Left hindlimb (tissue), 1 donor: ENCODE measurements at regions not wholly inside any gene's neighbourhood (a gene's known extent, or its start where the extent isn't known, plus 50 kb on each side); places are given as distances from the start of the nearest gene placed in this dataset.
A peak's percentile ranks its signal among the peaks of the same experiment; 100 is the strongest.

ENCODE experiments used
- DNase-seq: peaks from one replicate; pipeline ENCODE4 v3.0.0-alpha.2; 2018

- no peak for DNase-seq
These were observed 842.9 kb upstream of the ADGRL4 start for GRCh38 chr1:79849388-79849787.

GRCh38 chr1:79848316-79848715 lies 841.8 kb upstream of the ADGRL4 start:
- DNase-seq = no peak

- DNase-seq = no peak
These were observed 841.2 kb upstream of the ADGRL4 start for GRCh38 chr1:79847700-79848099.

- no peak for DNase-seq
These were observed 839.4 kb upstream of the ADGRL4 start for GRCh38 chr1:79845936-79846335.

- no peak for DNase-seq
These were observed 836.3 kb upstream of the ADGRL4 start for GRCh38 chr1:79842811-79843210.

- no peak for DNase-seq
These were observed 833.4 kb upstream of the ADGRL4 start for GRCh38 chr1:79839882-79840281.

GRCh38 chr1:79827446-79827845 lies 820.9 kb upstream of the ADGRL4 start:
- DNase-seq = no peak

GRCh38 chr1:79825551-79825950 lies 819.0 kb upstream of the ADGRL4 start:
- no peak for DNase-seq

GRCh38 chr1:79822053-79822452 lies 815.5 kb upstream of the ADGRL4 start:
- no peak for DNase-seq

GRCh38 chr1:79819140-79819539 lies 812.6 kb upstream of the ADGRL4 start:
- DNase-seq = no peak

GRCh38 chr1:79817031-79817560 lies 810.6 kb upstream of the ADGRL4 start:
- no peak for DNase-seq

GRCh38 chr1:79815115-79815514 lies 808.6 kb upstream of the ADGRL4 start:
- no peak for DNase-seq

- DNase-seq = no peak
These were observed 804.6 kb upstream of the ADGRL4 start for GRCh38 chr1:79811173-79811572.

GRCh38 chr1:79808816-79809475 lies 802.4 kb upstream of the ADGRL4 start:
- DNase-seq = no peak

- DNase-seq = no peak
These were observed 801.3 kb upstream of the ADGRL4 start for GRCh38 chr1:79807816-79808215.

GRCh38 chr1:79797487-79797886 lies 791.0 kb upstream of the ADGRL4 start:
- no peak for DNase-seq

GRCh38 chr1:79796434-79796833 lies 789.9 kb upstream of the ADGRL4 start:
- DNase-seq = no peak

GRCh38 chr1:79792219-79792930 lies 785.8 kb upstream of the ADGRL4 start:
- DNase-seq = peak; percentile 32

- DNase-seq = no peak
These were observed 785.1 kb upstream of the ADGRL4 start for GRCh38 chr1:79791488-79792218.

GRCh38 chr1:79790950-79791349 lies 784.4 kb upstream of the ADGRL4 start:
- DNase-seq = no peak

- no peak for DNase-seq
These were observed 781.1 kb upstream of the ADGRL4 start for GRCh38 chr1:79787631-79788030.

GRCh38 chr1:79785964-79786363 lies 779.4 kb upstream of the ADGRL4 start:
- DNase-seq = no peak

- DNase-seq = no peak
These were observed 779.0 kb upstream of the ADGRL4 start for GRCh38 chr1:79785561-79785960.

- no peak for DNase-seq
These were observed 774.7 kb upstream of the ADGRL4 start for GRCh38 chr1:79781261-79781660.
